ENCODE measurements at regions not wholly inside any gene's neighbourhood (a gene's known extent, or its start where the extent isn't known, plus 50 kb on each side); places are given as distances from the start of the nearest gene placed in this dataset.

- no peak for TF ChIP-seq CTCF (conservative IDR thresholded peaks at IDR 0.05; ENCODE audit: low read length)
- no peak for TF ChIP-seq EZH2phosphoT487 (IDR thresholded peaks at IDR 0.05; ENCODE audit: borderline replicate concordance)
Observed at GRCh38 chr18:35816003-35816402, 156.5 kb upstream of the RMP24 start.
